Endothelial cell (in vitro differentiated cells): ENCODE measurements at regions not wholly inside any gene's neighbourhood (a gene's known extent, or its start where the extent isn't known, plus 50 kb on each side); places are given as distances from the start of the nearest gene placed in this dataset.

Experiments used
- DNase-seq: peaks from one replicate; pipeline ENCODE4 v3.0.0; 2021; ENCODE audit warnings: low spot score
- H3K27ac Mint-ChIP-seq: one replicate; pipeline ENCODE4 v1.8.0; 2021; ENCODE audit warnings: mixed read lengths, inconsistent platforms; ENCODE audit not compliant: unreplicated experiment
- H3K27me3 Mint-ChIP-seq: one replicate; pipeline ENCODE4 v1.8.0; 2021; ENCODE audit warnings: mild to moderate bottlenecking, moderate library complexity, mixed read lengths, inconsistent platforms; ENCODE audit not compliant: unreplicated experiment
- H3K36me3 Mint-ChIP-seq: one replicate; pipeline ENCODE4 v1.8.0; 2021; ENCODE audit warnings: mild to moderate bottlenecking, low read depth, mixed read lengths, inconsistent platforms; ENCODE audit not compliant: unreplicated experiment
- H3K4me1 Mint-ChIP-seq: one replicate; pipeline ENCODE4 v1.8.0; 2021; ENCODE audit warnings: mild to moderate bottlenecking, mixed read lengths, inconsistent platforms; ENCODE audit not compliant: unreplicated experiment
- H3K4me3 Mint-ChIP-seq: one replicate; pipeline ENCODE4 v1.8.0; 2021; ENCODE audit warnings: mild to moderate bottlenecking, mixed read lengths, inconsistent platforms; ENCODE audit not compliant: unreplicated experiment
- H3K9me3 Mint-ChIP-seq: one replicate; pipeline ENCODE4 v1.8.0; 2021; ENCODE audit warnings: mixed read lengths, inconsistent platforms; ENCODE audit not compliant: unreplicated experiment
- CTCF ChIP-seq: fragments of 200-600 bp; sonication (generic); IDR thresholded peaks from one replicate; pipeline ENCODE4 v1.5.0; 2021; ENCODE audit warnings: antibody characterized with exemption; ENCODE audit not compliant: unreplicated experiment

DNA sequence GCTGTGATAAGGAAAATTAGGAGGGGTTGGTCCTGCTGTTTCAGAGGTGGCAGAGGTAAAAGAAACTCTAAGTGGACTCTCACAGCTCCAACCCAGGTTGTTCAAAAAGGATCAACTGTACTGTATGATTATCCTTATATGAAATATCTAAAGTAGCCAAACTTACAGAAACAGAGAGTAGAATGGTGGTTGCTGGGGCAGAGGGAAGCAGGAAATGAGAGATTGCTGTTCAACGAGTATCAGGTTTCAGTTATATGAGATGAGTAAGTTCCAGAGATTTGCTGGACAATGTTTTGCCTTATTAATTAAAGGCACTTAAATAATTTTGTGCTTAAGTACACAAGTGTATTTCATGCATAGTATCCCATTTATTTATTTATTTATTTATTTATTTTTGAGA is 972.0 kb upstream of the LRRTM1 start:
- Mint-ChIP-seq H3K27ac (no peak overlapping the region), H3K27me3 (no peaks in the 10 kb centered on the region)

GRCh38 chr2:81266106-81266505 is 961.6 kb upstream of the LRRTM1 start:
- DNase-seq = peak; percentile 35
- H3K27me3 Mint-ChIP-seq = no peaks in the 10 kb centered on the region
- no peaks in the 10 kb centered on the region for H3K9me3 Mint-ChIP-seq
- TF ChIP-seq CTCF = peak; percentile 55
- H3K27ac Mint-ChIP-seq = no peak overlapping the region
- no peaks in the 10 kb centered on the region for H3K4me1 Mint-ChIP-seq
- no peaks in the 10 kb centered on the region for H3K36me3 Mint-ChIP-seq
- H3K4me3 Mint-ChIP-seq = no peak overlapping the region

More for the DNA sequence above, 972.0 kb upstream of the LRRTM1 start:
- Mint-ChIP-seq H3K4me3 (no peak overlapping the region), H3K9me3 (no peaks in the 10 kb centered on the region), H3K4me1 (no peaks in the 10 kb centered on the region), H3K36me3 (no peaks in the 10 kb centered on the region)
- TF ChIP-seq CTCF = no peak
- DNase-seq = no peak

DNA sequence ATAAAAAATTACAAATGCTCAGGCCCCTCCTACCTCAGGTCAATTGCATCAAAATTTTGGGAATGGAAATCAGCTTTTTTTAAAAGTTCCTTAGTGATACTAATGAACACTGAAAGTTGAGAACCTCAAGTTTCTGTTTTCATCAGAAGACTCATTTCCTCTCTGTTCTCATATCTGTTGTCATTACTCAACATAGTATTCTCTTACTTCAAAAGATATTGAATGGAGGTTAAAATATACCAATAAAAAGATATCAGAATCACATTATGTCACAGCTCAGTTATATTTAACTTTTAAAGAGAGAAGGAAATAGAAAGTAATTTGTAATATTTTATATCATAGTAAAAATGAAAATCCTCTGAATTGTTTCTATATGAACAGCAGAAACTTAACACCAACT is 959.4 kb upstream of the LRRTM1 start:
- no peaks in the 10 kb centered on the region for H3K4me1 Mint-ChIP-seq
- no peak overlapping the region for H3K4me3 Mint-ChIP-seq
- H3K36me3 Mint-ChIP-seq = no peaks in the 10 kb centered on the region
- DNase-seq = no peak
- no peak overlapping the region for H3K27ac Mint-ChIP-seq
- no peaks in the 10 kb centered on the region for H3K27me3 Mint-ChIP-seq
- TF ChIP-seq CTCF = no peak
- H3K9me3 Mint-ChIP-seq = no peaks in the 10 kb centered on the region

DNA sequence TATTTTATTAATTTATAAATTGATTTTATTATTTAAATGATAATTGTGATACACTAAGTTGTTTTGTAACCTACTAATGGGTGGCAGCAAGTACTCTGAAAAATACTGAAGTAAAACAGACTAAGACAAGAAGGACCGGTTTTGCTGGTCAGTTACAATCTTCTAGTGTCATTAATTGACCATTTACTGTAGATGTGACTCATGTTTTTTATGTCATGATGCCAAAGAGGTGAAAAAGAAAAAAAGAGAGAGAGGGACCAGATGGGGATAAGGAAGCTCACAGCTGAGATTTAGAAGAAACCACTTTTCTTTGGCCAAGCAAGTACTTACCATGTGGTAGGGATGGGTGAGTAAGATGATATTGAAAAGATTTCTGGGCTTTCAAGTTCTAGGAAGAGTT is 955.8 kb upstream of the LRRTM1 start:
- Mint-ChIP-seq H3K27me3 (no peaks in the 10 kb centered on the region), H3K9me3 (no peaks in the 10 kb centered on the region), H3K27ac (no peak overlapping the region), H3K4me1 (no peaks in the 10 kb centered on the region), H3K36me3 (no peaks in the 10 kb centered on the region), H3K4me3 (no peak overlapping the region)
- TF ChIP-seq CTCF = no peak
- no peak for DNase-seq

DNA sequence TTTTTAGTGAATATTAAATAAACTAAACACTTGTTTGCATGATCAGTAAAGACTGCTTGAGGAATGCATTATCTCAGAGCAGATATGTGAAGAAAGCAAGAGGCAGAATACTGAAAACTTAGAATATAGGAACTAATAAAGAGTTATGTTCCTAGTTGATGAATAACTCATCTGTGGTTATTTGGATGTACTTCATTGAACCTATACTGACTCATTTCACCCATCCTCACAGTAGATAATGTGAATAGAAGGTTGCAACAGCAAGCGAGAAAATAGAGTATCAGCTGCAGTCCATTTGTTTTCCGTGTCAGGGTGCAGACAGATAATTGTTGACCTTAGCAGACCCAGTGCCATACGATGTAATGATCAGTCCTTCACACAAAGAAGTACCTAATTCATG is 945.7 kb upstream of the LRRTM1 start:
- Mint-ChIP-seq H3K27me3 (no peaks in the 10 kb centered on the region), H3K9me3 (no peaks in the 10 kb centered on the region), H3K4me1 (no peaks in the 10 kb centered on the region)

More for the DNA sequence above, 945.7 kb upstream of the LRRTM1 start:
- Mint-ChIP-seq H3K27ac (no peak overlapping the region), H3K4me3 (no peak overlapping the region), H3K36me3 (no peaks in the 10 kb centered on the region)
- TF ChIP-seq CTCF = no peak
- no peak for DNase-seq
